ENCODE measurements at regions not wholly inside any gene's neighbourhood (a gene's known extent, or its start where the extent isn't known, plus 50 kb on each side); places are given as distances from the start of the nearest gene placed in this dataset.

- no peak for DNase-seq
These were observed 89.9 kb downstream of the TSEN15 start for GRCh38 chr1:184141361-184141880.

DNA sequence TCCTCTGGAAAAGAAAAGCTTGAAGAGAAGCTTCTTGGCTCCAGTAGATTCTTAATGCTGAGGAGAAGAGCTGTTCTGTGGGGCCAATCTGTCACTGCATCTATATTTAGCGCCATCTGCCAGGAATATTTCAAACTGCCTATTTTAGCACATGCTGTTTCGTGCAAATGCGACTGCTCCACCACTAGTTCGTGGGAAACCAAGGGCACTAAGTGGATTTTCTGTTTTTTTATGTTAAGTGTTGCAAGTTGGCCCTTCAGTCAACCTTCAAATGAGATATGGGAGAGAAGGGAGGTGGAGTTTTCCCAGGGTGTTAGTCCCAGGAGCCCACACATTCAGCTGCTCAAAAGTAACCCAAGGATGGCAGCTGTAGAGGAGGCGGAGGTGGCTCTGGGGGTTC is 91.9 kb downstream of the TSEN15 start:
- no peak for DNase-seq

- no peak for DNase-seq
These were observed 93.6 kb downstream of the TSEN15 start for GRCh38 chr1:184145083-184145482.

DNA sequence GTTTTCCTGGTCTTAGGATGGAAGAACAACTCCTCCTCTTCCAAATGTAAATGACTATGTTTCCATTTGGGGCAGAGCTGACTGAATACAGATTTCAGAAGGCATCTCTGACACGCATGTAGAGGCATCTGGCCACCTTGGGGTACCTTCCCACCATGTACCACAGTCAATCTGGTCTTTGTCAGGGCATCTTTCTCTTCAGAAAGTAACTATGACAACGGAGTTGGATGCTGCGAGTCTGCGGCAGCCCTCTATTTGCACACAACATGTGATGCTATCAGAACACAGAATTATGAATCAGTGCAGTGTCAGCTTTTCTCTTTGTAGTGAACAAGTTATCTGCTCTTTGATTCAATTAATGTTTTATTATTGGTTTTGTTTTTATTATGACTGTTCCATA is 94.7 kb downstream of the TSEN15 start:
- no peak for DNase-seq

DNA sequence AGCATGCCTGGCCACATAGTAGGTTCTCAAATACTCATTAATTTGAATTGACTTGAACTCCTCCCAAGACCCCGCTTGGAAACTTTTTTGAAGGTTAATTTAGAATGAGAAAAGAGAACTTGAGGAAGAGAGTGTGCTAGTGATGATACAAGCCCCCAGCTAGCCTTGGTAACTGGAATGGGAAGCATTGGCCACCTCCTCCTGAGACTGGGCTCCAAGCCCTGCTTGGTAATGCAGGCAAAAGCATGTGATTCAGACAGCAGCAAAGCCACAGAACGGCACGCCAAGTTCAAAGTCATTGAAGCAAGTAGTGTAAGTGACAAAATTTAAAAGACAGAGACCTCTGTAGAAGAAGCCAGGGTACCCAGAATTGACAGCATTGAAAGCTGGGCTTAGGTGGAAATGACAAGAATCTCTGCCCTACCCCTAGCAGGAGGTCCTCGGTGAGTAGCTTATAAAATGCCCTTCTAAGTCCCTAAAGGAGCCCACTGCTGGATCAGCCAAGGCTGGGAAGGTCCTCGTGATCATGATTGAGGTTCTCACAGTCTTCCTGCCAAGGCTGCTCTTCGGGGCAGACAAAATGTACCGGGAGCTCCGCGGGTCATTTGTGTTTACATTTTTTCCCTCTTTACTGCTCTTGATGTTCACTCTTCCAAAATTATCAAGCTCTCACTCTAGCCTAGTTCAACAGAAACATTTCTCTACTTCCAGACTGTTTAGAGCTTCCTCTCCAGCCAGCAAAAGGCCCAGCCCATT is 99.4 kb downstream of the TSEN15 start:
- no peak for DNase-seq

DNA sequence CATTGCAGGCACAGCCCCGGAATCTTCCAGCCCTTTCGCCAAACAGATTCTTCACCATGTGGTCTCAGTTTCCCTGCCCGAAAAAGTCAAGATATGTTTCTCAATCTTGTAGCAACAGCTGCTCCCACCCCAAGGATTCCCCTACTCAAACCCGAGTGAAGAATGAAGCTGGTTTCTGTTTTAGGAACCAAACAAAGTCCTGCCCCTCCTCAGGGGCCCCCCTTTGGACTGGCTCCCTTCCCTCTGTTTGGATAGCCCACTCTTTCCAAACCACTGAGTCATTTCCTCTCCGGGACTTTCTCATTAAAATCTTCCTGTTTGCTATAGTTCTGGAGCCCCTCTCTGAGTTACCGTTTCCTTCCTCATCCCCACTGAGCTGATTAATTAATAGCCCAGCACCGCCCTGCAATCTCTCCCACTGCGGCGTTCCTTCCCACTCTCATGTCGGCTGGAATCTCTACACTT is 100.9 kb downstream of the TSEN15 start:
- no peak for DNase-seq

DNA sequence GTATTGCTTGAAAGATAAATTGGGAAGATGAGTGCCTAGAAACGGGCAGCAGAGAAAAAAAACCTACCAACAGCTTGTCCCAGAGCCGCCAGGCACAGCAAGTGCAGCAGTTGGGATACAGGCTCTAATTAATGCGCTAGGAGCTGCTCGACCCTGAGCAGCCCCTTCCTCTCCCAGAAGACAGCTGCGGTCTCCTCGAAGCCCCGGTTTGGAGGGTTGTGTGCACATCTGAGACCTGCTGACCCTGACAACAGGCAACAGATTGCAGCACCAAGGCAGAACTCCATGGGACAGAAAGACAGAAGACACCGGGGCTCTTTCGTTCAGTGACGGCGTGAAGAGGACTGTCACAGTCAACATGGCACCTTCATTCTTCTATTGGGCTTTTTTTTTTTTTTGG is 101.4 kb downstream of the TSEN15 start:
- DNase-seq, result no peak

DNA sequence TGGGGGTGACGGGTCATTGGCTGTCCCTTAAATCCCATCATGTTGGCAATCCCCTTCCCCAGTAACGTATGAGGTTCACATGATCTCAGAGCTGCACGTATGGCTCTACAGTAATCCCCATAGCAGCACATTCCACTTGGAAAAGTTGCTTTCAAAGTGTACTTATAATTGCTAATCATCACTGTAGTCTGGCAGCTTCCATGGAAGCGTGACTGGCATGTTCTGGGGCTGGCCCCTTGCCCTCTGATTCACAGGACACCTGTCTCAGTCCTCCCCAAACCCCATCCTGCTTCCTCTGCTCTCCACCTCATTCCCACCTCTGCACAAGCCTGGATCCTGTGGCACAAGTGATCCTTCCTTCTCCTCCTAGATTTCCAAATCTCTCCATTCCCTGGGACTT is 102.2 kb downstream of the TSEN15 start:
- no peak for DNase-seq

DNA sequence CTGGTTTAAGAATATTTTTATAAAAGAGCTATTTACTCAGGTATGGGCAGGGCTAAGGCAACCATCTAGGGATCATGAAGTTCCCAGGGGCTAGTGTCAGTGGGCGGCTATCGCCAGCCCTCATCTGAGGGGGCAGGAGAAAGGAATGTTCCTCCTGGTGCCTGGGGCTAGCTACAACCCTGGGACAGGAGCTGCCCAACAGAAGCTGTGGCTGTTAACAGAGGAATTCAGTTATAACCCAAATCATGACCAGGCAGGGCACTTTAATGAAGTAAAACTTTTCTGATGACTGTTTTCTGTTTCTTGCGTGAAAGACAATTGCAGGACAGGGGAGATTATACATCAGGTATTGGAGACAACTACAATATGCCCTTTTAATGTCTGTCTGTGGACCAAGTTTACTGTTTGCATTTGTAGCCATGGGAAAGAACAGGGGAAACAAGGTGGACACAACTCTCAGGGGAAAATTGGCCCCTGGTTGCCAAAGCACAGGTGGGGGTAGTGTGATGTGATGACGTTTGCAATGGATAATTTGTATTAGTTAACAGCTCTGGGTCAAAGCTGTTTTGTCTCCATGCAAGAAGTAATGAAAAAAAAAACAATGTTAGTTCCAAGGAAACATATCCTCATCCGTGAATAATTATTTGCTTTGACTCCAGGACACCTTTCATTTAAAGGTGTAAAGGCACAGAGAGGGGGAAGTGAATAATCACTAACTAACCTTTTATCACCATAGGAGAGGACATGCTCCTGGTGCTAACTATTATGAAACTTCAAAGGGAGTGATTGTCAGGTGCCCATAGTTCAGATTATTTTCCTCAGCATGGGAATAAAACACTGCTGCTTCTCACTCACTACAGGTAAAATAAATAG is 105.2 kb downstream of the TSEN15 start:
- DNase-seq, result no peak

GRCh38 chr1:184157394-184157742 is 105.8 kb downstream of the TSEN15 start:
- no peak for DNase-seq

DNA sequence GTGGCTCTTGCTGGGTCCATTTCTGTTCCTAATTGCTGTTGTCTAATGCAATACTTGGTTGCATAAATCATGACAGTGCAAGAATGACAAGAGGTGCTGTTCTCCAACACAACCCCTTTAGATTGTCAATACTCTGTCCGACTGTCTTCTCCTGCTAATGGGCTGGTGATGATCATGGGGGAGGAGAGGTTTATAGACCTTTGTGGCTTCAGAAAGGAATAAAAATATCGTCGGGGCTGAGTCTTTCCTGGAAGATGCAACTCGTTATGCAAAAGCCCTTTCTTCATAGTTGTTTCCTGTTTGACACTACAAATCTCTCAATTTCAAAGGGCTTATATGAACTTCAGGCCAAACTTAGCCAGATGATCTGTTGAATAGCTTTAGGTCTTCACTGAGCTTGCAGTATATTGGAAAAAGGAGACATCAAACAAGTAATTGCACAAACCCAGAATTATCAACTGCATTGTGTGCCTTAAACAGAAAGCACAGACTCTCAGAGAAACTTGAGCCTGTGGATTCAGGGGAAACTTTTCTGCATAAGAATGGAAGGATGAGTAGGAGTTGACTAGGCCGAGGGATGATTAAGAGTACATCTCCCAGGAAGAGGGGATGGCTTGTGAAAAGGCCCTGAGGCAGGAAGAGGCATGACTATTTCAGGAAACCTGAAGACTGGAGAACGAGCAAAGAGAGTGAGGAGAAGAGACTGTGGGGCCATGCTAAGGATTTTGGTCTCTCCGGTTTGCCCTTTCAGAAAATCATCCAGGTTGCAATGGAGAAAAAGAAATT is 107.6 kb downstream of the TSEN15 start:
- DNase-seq, result no peak

- DNase-seq, result peak; percentile 16
These were observed 108.7 kb downstream of the TSEN15 start for GRCh38 chr1:184160236-184160635.

DNA sequence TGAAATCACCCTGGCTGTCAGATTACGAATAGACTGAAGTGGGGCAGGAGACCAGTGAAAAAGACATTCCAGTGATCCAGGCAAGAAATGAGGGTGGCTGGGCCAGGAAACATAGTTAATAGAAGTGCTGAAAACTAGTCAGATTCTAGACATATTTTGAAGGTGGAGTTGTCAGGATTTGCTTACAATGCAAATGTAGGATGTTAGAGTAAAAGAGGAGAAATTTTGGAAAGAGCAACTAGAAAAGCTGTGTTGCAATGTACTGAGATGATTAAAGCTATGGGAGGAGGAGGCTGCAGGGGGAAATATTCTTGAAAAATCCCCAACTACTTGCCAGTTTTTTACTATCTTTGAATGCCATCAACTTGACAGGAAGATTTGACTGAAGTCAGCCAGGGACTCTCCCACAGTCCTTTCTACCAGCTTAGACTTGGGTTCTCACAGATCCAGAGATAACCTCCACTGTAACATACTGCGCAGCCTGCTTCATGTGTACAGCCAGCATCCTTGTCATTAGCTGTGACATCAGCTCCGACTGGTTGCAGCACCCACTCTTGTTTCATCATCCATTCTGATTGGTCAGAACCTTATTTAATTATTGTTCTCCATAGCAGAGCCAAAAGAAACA is 109.7 kb downstream of the TSEN15 start:
- DNase-seq, result no peak

- DNase-seq, result no peak
These were observed 110.8 kb downstream of the TSEN15 start for GRCh38 chr1:184162281-184162680.

DNA sequence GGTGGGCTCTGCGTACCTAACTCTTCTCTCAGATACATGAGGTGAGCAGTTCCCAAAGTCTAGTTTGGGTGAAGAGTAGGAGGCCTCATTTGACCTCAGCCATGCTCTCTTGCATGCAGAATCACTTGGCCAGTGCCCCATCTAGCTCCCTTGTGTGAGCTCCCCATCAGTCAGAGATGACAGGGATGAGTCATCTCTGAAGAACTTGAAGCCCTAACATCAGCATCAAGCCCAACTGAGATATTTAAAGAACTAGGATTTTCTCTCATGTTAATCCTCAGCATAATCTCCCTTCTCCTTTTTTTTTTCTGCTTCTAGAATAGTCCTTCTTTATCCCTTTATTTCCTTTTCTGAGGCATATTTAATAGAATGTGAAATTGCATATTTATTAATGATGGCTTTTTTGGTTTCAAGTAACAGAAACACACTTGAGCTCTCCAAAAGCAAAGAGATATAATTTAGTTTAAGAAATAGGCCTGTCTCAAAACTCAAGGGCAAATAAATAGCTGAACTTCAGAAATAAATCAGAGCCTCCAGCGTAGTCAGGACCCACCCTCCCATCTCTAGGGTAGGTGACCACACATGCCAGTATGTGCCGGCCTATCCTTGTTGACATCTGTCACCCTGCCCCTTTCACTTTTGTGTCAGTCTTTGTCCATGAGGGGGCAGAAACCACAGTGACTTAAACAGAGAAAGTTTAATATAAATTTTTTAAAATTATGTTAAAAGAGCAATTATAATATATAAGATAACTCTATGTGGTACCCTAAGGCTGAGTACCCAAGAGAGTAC is 112.3 kb downstream of the TSEN15 start:
- DNase-seq, result no peak

DNA sequence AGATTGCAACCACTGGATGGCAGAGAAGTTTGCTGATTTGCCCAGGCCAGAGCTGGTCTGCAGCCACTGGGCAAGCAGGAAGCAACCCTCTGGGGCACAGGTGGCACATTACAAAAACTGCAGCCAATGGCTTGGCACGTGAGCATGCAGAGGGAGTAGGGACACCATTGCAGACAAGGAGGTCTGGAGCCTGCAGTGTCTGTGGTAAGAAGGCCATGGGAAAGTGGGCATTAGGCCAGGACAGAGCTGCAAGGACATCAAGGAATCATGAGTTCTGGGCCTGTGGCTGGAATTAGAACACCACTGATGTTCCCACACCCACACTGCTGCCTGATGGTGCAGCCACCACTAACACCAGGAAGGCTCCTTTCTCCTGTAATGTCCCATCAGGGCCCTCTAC is 113.0 kb downstream of the TSEN15 start:
- no peak for DNase-seq

DNA sequence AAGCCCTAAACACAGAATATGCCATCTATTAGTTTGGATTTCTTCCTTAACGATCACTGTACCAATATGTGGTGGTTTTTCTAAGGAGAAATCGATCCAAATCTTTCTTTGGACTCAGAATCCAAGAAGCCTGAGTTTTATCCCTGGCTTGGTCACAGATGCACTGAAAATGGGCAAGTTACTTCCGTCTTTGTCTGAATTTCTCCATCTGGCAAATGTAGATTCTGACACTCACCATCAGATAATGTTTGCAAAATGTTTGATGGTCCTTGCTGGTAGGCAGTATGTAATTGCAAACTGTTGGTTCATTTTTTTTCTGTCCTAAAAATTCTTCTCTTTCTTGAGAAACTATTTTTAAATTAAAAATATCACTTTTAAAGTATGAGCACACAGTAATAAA is 115.0 kb downstream of the TSEN15 start:
- no peak for DNase-seq

GRCh38 chr1:184167352-184167751 is 115.8 kb downstream of the TSEN15 start:
- no peak for DNase-seq

- DNase-seq, result no peak
These were observed 119.2 kb downstream of the TSEN15 start for GRCh38 chr1:184170719-184171118.

GRCh38 chr1:184176058-184176457 is 124.5 kb downstream of the TSEN15 start:
- no peak for DNase-seq

GRCh38 chr1:184181044-184181443 is 129.5 kb downstream of the TSEN15 start:
- no peak for DNase-seq

- DNase-seq, result no peak
These were observed 132.4 kb downstream of the TSEN15 start for GRCh38 chr1:184183919-184184318.

Data from hematopoietic multipotent progenitor cell treated with erythropoietin and hydrocortisone succinate and interleukin-3 and kit ligand, for 8 days (in vitro differentiated cells).